ENCODE measurements at regions not wholly inside any gene's neighbourhood (a gene's known extent, or its start where the extent isn't known, plus 50 kb on each side); places are given as distances from the start of the nearest gene placed in this dataset.
"Not testable (repeated sequence)": the region's sequence is repeated elsewhere in the genome, so short reads cannot be mapped to it uniquely, and the experiment has no call there.

GRCh38 chr1:761791-762190, 75.3 kb upstream of the OR4F16 start:
- H3K27me3 ChIP-seq (ENCODE audit: control insufficient read depth in 1 of 2, insufficient read depth in 2 of 2, low read length in 1 of 2); DNase-seq; H3K36me3 ChIP-seq (ENCODE audit: control insufficient read depth in 1 of 2, insufficient read depth in 2 of 2, low read length in 1 of 2); H3K9me3 ChIP-seq (ENCODE audit: control insufficient read depth, low read length); H3K4me3 ChIP-seq (ENCODE audit: low read length in 2 of 2); H3K27ac ChIP-seq (ENCODE audit: low read depth in 1 of 2, low read length in 2 of 2); ATAC-seq (ENCODE audit: low FRiP score); H3K4me1 ChIP-seq (ENCODE audit: control insufficient read depth in 1 of 2, insufficient read depth in 2 of 2, low read length in 2 of 2); intact Hi-C loops (cut with DNase I): not testable (repeated sequence)
- no CpG with 5 or more reads among the region's 2 CpGs for WGBS, 2 donors

GRCh38 chr1:771449-771848, 85.0 kb upstream of the OR4F16 start:
- H3K4me1 ChIP-seq (ENCODE audit: control insufficient read depth in 1 of 2, insufficient read depth in 2 of 2, low read length in 2 of 2); H3K27me3 ChIP-seq (ENCODE audit: control insufficient read depth in 1 of 2, insufficient read depth in 2 of 2, low read length in 1 of 2); H3K27ac ChIP-seq (ENCODE audit: low read depth in 1 of 2, low read length in 2 of 2); intact Hi-C loops (cut with DNase I); H3K9me3 ChIP-seq (ENCODE audit: control insufficient read depth, low read length); H3K4me3 ChIP-seq (ENCODE audit: low read length in 2 of 2); H3K36me3 ChIP-seq (ENCODE audit: control insufficient read depth in 1 of 2, insufficient read depth in 2 of 2, low read length in 1 of 2); ATAC-seq (ENCODE audit: low FRiP score); DNase-seq: not testable (repeated sequence)
- WGBS, 2 donors = 92 to 96% methylated on average over 5 of the region's 8 CpGs

GRCh38 chr1:777480-778180, 91.2 kb upstream of the OR4F16 start:
- H3K4me1 ChIP-seq (ENCODE audit: control insufficient read depth in 1 of 2, insufficient read depth in 2 of 2, low read length in 2 of 2); intact Hi-C loops (cut with DNase I); DNase-seq; H3K4me3 ChIP-seq (ENCODE audit: low read length in 2 of 2); H3K9me3 ChIP-seq (ENCODE audit: control insufficient read depth, low read length); H3K27me3 ChIP-seq (ENCODE audit: control insufficient read depth in 1 of 2, insufficient read depth in 2 of 2, low read length in 1 of 2); H3K27ac ChIP-seq (ENCODE audit: low read depth in 1 of 2, low read length in 2 of 2); H3K36me3 ChIP-seq (ENCODE audit: control insufficient read depth in 1 of 2, insufficient read depth in 2 of 2, low read length in 1 of 2); ATAC-seq (ENCODE audit: low FRiP score): not testable (repeated sequence)
- 83% methylated on average over 21 of the region's 23 CpGs for WGBS, 2 donors

GRCh38 chr1:778451-779278, 92.2 kb upstream of the OR4F16 start:
- ATAC-seq (ENCODE audit: low FRiP score) (peak; percentile 100), DNase-seq (peak; percentile 99)
- H3K27ac ChIP-seq (ENCODE audit: low read depth in 1 of 2, low read length in 2 of 2) = peak overlapping the region in 1 of 2 donors; percentile 38
- H3K9me3 ChIP-seq (ENCODE audit: control insufficient read depth, low read length); H3K36me3 ChIP-seq (ENCODE audit: control insufficient read depth in 1 of 2, insufficient read depth in 2 of 2, low read length in 1 of 2); H3K4me1 ChIP-seq (ENCODE audit: control insufficient read depth in 1 of 2, insufficient read depth in 2 of 2, low read length in 2 of 2); intact Hi-C loops (cut with DNase I); H3K27me3 ChIP-seq (ENCODE audit: control insufficient read depth in 1 of 2, insufficient read depth in 2 of 2, low read length in 1 of 2): not testable (repeated sequence)
- WGBS, 2 donors = 0 to 1% methylated on average over 55 to 65 of the region's 65 CpGs
- peak overlapping the region; percentile 45 to 47 for H3K4me3 ChIP-seq (ENCODE audit: low read length in 2 of 2)

GRCh38 chr1:779621-780020, 93.2 kb upstream of the OR4F16 start:
- H3K27ac ChIP-seq (ENCODE audit: low read depth in 1 of 2, low read length in 2 of 2); ATAC-seq (ENCODE audit: low FRiP score): not testable (repeated sequence)
- DNase-seq = peak in 1 of 2 donors; percentile 31

GRCh38 chr1:788835-789234, 102.4 kb upstream of the OR4F16 start:
- Histone ChIP-seq H3K27ac (ENCODE audit: low read depth in 1 of 2, low read length in 2 of 2) (no peak overlapping the region), H3K27me3 (ENCODE audit: control insufficient read depth in 1 of 2, insufficient read depth in 2 of 2, low read length in 1 of 2) (no peaks in the 10 kb centered on the region), H3K36me3 (ENCODE audit: control insufficient read depth in 1 of 2, insufficient read depth in 2 of 2, low read length in 1 of 2) (no peaks in the 10 kb centered on the region), H3K9me3 (ENCODE audit: control insufficient read depth, low read length) (no peaks in the 10 kb centered on the region), H3K4me3 (ENCODE audit: low read length in 2 of 2) (no peak overlapping the region), H3K4me1 (ENCODE audit: control insufficient read depth in 1 of 2, insufficient read depth in 2 of 2, low read length in 2 of 2) (no peaks in the 10 kb centered on the region)
- ATAC-seq (ENCODE audit: low FRiP score) (no peak), DNase-seq (no peak)
- intact Hi-C loops (cut with DNase I) = no loop called here
- 96 to 97% methylated on average over 13 of the region's 13 CpGs for WGBS, 2 donors

More at GRCh38 chr1:779621-780020, 93.2 kb upstream of the OR4F16 start:
- H3K36me3 ChIP-seq (ENCODE audit: control insufficient read depth in 1 of 2, insufficient read depth in 2 of 2, low read length in 1 of 2); H3K9me3 ChIP-seq (ENCODE audit: control insufficient read depth, low read length); H3K4me3 ChIP-seq (ENCODE audit: low read length in 2 of 2); H3K27me3 ChIP-seq (ENCODE audit: control insufficient read depth in 1 of 2, insufficient read depth in 2 of 2, low read length in 1 of 2); H3K4me1 ChIP-seq (ENCODE audit: control insufficient read depth in 1 of 2, insufficient read depth in 2 of 2, low read length in 2 of 2); intact Hi-C loops (cut with DNase I): not testable (repeated sequence)
- 45 to 57% methylated on average over 13 of the region's 13 CpGs for WGBS, 2 donors

GRCh38 chr1:789606-790005, 103.2 kb upstream of the OR4F16 start:
- H3K9me3 ChIP-seq (ENCODE audit: control insufficient read depth, low read length); DNase-seq; H3K36me3 ChIP-seq (ENCODE audit: control insufficient read depth in 1 of 2, insufficient read depth in 2 of 2, low read length in 1 of 2); ATAC-seq (ENCODE audit: low FRiP score); H3K27me3 ChIP-seq (ENCODE audit: control insufficient read depth in 1 of 2, insufficient read depth in 2 of 2, low read length in 1 of 2); intact Hi-C loops (cut with DNase I); H3K27ac ChIP-seq (ENCODE audit: low read depth in 1 of 2, low read length in 2 of 2); H3K4me1 ChIP-seq (ENCODE audit: control insufficient read depth in 1 of 2, insufficient read depth in 2 of 2, low read length in 2 of 2); H3K4me3 ChIP-seq (ENCODE audit: low read length in 2 of 2): not testable (repeated sequence)
- 96 to 97% methylated on average over 17 of the region's 17 CpGs for WGBS, 2 donors

- DNase-seq; intact Hi-C loops (cut with DNase I); H3K36me3 ChIP-seq (ENCODE audit: control insufficient read depth in 1 of 2, insufficient read depth in 2 of 2, low read length in 1 of 2); H3K9me3 ChIP-seq (ENCODE audit: control insufficient read depth, low read length); ATAC-seq (ENCODE audit: low FRiP score); H3K4me3 ChIP-seq (ENCODE audit: low read length in 2 of 2); H3K4me1 ChIP-seq (ENCODE audit: control insufficient read depth in 1 of 2, insufficient read depth in 2 of 2, low read length in 2 of 2); H3K27me3 ChIP-seq (ENCODE audit: control insufficient read depth in 1 of 2, insufficient read depth in 2 of 2, low read length in 1 of 2); H3K27ac ChIP-seq (ENCODE audit: low read depth in 1 of 2, low read length in 2 of 2): not testable (repeated sequence)
- WGBS, 2 donors = 89 to 96% methylated on average over 10 of the region's 10 CpGs
Observed at GRCh38 chr1:790388-790930, 104.0 kb upstream of the OR4F16 start.

Data from aorta (tissue), 5 donors.